WI38 (cell line): ENCODE measurements at regions not wholly inside any gene's neighbourhood (a gene's known extent, or its start where the extent isn't known, plus 50 kb on each side); places are given as distances from the start of the nearest gene placed in this dataset.

ENCODE experiments used
- H3K4me3 ChIP-seq: 2 replicates; pipeline ENCODE4 v1.5.1; 2011; ENCODE audit warnings: low read depth, mild to moderate bottlenecking, control low read depth, low read length
- CTCF ChIP-seq: IDR thresholded peaks from 2 replicates; pipeline ENCODE4 v1.5.1; 2012; ENCODE audit warnings: low read depth, mild to moderate bottlenecking, control low read depth, low read length

GRCh38 chr18:24923138-24923537 lies 428.8 kb downstream of the ZNF521 start:
- TF ChIP-seq CTCF, result no peak
- no peak overlapping the region for H3K4me3 ChIP-seq

- no peak overlapping the region for H3K4me3 ChIP-seq
- no peak for TF ChIP-seq CTCF
These were observed 427.8 kb downstream of the ZNF521 start for GRCh38 chr18:24924066-24924716.

GRCh38 chr18:24926649-24927048 lies 425.3 kb downstream of the ZNF521 start:
- H3K4me3 ChIP-seq, result no peak overlapping the region
- no peak for TF ChIP-seq CTCF

GRCh38 chr18:24928301-24928878 lies 423.6 kb downstream of the ZNF521 start:
- TF ChIP-seq CTCF, result no peak
- no peak overlapping the region for H3K4me3 ChIP-seq

- no peak for TF ChIP-seq CTCF
- no peak overlapping the region for H3K4me3 ChIP-seq
These were observed 421.5 kb downstream of the ZNF521 start for GRCh38 chr18:24930478-24930877.

- H3K4me3 ChIP-seq, result no peak overlapping the region
- no peak for TF ChIP-seq CTCF
These were observed 421.0 kb downstream of the ZNF521 start for GRCh38 chr18:24930971-24931370.

- H3K4me3 ChIP-seq, result no peak overlapping the region
- TF ChIP-seq CTCF, result no peak
These were observed 418.6 kb downstream of the ZNF521 start for GRCh38 chr18:24933345-24933744.
